ELR (cell line): ENCODE measurements at regions not wholly inside any gene's neighbourhood (a gene's known extent, or its start where the extent isn't known, plus 50 kb on each side); places are given as distances from the start of the nearest gene placed in this dataset.
"Not testable (repeated sequence)": the region's sequence is repeated elsewhere in the genome, so short reads cannot be mapped to it uniquely, and the experiment has no call there.

Experiments used
- DNase-seq: peaks from one replicate; pipeline ENCODE4 v3.0.0-alpha.2; 2015; ENCODE audit warnings: low read depth

DNA sequence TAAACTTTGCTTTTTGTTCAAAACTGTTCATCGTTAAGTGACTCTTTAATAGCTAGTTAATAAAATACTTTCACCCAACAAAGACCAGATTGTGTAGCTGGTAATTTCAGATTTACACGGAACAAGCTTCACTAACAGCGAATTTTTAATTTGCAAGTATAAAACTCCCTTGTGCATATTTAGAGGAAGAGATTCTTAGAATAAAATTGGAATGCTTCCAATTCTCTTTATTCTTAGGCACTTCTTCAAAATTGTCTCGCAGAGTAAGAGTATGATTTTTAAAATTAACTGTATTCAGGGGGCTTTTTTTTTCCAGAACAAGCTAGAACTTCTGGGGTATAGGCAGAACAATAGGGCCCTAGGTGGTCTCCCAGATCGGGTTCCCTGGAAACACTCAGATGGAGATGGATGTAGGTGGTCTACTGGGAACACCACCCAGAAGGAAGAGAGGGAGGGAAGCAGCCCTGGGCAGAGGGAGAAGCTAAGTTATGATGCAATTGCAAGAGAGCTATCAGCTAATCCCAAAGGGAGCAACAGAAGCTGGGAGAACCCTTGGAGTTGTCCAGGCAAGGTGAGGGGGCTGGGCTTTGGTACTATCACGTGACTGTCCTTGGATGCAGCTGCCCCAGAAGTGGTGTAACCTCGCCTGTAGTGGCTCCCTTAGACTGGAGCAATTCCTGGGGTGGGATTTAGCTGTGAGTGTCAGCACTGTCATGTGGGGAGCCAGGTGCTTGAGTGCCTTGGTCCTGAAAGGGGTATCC is 151.7 kb upstream of the ASB18 start:
- no peak for DNase-seq

DNA sequence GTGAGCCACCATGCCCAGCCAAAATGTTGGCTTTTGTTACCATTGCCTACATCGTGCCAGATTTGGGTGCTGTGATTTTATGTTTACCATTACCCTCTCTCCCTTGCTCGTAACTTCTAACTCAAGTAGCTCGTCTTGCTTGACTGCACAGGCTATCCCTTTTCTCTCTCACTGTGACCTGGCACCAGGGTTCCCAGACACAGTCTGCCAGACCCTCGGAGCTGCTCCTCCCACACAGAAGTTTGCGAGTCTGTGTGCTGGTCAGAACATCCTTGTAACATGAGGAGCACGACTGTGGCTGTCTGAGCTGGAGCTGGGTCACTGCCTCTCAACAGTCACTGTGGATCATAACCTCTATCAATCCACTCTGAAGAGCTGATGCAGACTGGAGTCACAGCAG is 152.5 kb upstream of the ACKR3 start:
- DNase-seq = no peak

DNA sequence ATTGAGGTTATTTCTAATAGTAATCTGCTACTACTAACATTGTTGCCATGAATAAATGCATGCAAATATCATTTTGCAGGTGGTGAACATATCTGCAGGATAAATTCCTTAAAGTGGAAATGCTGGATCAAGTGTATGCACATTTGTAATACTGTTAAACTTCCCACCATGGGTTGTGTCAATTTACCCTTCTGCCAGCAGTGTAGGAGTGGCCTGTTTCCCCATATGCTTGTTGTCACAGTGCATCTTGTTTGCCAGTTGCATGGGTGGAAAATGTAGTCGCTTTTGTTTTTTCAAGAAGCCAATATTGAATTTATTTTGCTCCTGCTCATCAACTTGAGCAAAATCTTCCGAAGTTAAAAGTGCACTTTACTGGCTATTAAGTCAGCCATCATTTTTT is 139.0 kb upstream of the ACKR3 start:
- no peak for DNase-seq

DNA sequence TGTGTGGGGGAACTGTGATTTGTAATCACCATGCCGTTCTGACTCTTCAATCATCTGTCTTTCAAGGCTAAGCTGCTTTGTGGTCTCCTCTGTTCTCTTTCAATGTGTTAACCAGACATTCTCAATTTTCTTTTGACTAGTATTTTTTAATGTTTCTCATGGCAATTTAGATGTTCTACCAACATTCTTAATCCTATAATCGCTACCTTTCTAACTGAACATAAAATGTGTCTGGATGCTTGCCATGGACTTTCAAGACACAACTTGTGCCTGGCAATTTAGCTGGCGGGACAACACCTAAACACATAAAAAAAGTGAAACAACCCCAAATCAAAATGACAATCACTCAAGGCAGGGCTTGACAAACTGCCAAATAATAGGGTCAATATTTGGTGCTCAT is 135.0 kb upstream of the ACKR3 start:
- DNase-seq = no peak

DNA sequence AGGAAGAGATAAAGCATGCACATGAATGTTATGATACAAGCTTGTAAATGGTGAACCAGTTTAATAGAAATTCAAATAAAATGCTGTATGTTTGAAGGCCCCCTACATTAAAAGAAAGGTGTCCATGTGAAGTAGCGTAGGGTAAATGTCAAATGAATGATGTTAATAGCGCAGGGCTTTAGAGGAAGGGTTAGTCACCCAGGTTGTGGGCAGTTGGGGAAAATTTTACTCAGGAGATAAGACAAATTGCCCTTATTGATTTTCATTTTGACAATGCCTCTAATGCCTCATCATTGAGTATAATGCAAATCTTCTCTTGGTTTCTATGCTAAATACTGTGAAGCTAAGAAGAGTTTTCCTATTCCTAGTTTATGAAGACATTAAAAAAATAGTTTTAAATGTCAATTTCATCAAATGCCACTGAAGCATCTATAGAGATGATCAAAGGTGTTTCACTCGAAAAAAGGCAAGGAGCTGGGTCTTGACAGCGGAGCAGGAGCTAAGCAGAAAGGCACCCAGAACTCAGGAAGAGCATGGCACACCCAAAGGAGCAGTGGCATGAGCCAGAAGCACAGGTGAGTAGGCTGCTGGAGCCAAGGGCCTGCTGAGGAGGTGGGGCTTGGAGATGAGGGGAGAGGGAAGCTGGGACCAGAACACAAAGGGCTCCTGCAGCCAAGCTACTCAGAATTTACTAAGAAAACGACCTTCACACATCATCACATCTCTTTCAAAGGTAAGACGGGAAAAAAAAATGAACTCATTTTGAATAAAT is 129.3 kb upstream of the ACKR3 start:
- DNase-seq = no peak

DNA sequence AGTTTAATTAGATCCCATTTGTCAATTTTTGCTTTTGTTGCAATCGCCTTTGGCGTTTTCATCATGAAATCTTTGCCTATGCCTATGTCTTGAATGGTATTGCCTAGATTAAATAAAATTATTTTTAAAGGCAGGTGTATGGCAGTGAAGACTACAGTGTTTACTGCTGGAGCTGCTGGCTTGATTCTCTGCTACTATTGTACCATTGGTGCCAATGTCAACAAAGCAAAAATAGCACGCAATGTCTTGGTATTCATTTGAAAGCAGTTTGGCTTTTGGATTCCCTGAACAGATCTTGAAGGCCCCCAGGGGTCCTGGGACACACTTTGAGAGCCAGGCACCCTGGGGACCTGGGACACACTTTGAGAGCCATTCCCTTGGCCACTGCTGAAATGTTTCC is 125.4 kb upstream of the ACKR3 start:
- DNase-seq = no peak

- no peak for DNase-seq
Observed at GRCh38 chr2:236445678-236446077, 123.9 kb upstream of the ACKR3 start.

DNA sequence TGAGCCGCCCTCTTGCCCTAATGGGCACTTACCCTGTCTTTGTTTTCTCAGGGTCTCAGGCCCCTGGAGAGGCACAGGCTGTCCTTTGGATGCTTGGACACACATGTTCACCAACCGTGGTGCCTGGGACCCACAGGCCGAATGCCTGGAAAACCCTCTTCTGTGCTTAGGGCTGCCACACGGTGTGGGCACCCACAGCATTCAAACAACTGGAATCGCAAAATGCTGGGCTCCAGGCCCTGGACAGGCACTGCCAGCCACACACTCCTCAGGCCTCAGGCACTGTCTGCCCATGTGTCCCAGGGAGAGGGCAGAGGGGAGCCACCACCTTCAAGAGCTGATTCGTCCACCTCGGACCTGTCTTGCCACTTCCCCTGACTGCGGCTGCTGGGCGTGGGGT is 123.1 kb upstream of the ACKR3 start:
- DNase-seq = no peak

DNA sequence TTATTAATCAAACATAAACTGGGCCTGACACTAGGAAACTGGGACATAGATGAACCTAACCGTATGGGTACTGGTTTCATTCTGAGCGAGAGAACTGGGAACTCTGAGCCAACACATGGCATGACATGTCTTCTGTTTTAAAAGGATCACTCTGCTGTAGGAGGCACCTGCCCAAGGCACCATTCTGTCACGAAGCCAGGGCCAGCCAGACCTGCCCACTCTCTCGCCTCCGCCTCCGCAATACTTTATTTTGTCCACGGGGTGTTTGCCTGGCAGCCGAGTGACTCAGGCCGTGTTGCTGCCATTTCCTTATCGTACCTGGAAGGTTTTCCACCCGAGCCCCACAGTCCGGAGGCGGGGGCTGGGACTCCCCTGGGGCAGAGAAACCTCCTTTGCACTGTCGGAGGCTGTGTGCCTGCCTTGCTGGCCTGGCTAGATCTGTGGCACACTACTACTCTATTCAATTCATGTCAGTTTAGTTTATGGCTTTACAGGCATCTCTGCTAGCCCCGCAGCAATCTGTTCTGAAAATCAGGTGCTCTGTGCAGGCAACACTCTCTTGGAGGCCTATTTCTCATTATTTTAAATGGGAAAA is 120.4 kb upstream of the ACKR3 start:
- DNase-seq = no peak

- no peak for DNase-seq
Observed at GRCh38 chr2:236452238-236452637, 117.4 kb upstream of the ACKR3 start.

GRCh38 chr2:236454076-236454475 is 115.5 kb upstream of the ACKR3 start:
- DNase-seq = no peak

DNA sequence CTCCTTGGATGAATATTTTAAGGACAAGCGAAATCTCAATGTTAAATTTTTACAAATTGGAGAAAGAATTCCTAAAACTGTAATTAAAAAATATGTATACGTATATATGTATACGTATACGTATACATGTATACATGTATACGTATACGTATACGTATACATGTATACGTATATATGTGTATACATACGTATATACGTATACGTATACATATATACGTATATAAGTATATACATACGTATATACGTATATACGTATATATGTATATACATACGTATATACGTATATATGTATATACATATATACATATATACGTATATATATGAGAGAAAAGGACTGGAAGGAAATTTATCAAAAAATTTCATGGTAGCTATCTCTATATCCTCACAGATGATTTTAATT is 110.2 kb upstream of the ACKR3 start:
- no peak for DNase-seq

GRCh38 chr2:236464140-236464539 is 105.5 kb upstream of the ACKR3 start:
- no peak for DNase-seq

- no peak for DNase-seq
Observed at GRCh38 chr2:236472720-236473495, 96.7 kb upstream of the ACKR3 start.

GRCh38 chr2:236473691-236474090 is 95.9 kb upstream of the ACKR3 start:
- no peak for DNase-seq

- DNase-seq = no peak
Observed at GRCh38 chr2:236479814-236480213, 89.8 kb upstream of the ACKR3 start.

GRCh38 chr2:236483102-236483501 is 86.5 kb upstream of the ACKR3 start:
- DNase-seq = no peak

DNA sequence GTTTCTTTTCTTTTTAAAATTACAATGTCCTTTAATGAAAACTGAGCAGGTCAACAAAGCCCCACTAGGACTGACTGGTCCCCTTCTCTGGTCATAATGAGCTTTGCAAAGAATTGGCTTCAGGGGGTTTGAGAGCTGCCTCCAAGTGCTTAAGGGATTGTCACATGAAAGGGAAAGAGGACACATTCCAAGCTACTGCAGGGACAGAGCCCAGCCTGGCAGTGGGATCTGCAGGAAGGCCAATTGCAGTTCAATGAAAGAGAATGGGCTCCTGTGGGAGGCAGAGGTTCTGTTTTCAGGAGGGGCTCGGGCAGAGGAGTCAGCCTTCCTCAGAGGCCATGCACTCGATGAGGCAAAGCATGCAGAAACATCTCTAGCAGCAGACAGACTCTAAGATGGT is 84.1 kb upstream of the ACKR3 start:
- DNase-seq = no peak

- not testable (repeated sequence) for DNase-seq
Observed at GRCh38 chr2:236489083-236489482, 80.5 kb upstream of the ACKR3 start.

- DNase-seq = no peak
Observed at GRCh38 chr2:236489895-236490404, 79.7 kb upstream of the ACKR3 start.

DNA sequence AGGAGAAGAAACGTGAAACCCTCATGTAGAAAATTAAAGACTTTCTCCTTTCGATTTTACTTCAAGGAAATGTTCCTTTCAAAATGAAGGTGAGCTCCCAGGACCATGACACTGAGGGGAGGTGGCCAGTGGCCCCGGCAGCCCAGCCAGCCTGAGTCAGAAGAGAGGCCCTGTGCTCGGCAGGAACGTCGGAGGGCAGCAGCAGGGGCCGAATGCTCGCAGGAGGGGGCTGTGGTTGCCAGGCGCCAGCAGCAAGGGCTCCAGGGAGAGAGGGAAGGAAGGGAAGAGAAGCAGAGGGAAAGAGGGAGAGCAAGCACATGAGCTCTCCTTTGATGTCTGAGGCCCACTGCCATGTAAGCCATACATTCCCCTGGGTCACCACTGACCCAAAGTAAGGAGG is 73.3 kb upstream of the ACKR3 start:
- no peak for DNase-seq

DNA sequence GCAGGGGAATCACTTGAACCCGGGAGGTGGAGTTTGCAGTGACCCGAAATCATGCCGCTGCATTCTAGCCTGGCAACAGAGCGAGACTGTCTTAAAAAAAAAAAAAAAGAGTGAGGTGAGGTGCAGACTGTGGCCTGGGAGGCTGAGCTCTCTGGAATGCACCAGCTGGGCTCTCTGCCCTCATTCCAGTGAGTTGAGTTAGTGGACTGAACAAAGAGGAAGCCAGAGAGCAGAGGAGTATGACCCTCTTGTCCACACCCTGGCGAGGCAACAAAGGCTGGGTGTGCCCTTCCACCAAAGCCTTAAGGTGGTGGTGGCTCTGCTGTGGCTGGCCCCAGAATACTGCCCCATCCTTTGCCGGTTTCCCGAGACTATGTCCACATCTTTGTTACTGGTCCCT is 71.3 kb upstream of the ACKR3 start:
- DNase-seq = no peak
